SK-N-SH (cell line): ENCODE measurements at regions not wholly inside any gene's neighbourhood (a gene's known extent, or its start where the extent isn't known, plus 50 kb on each side); places are given as distances from the start of the nearest gene placed in this dataset.

Experiments
- EP300 ChIP-seq, 2 experiments: IDR thresholded peaks; 2 replicates each; pipeline versions ENCODE4 v1.4.0 to v1.6.1; 2012; ENCODE audit warnings: borderline replicate concordance in 1 of 2, low read depth in 1 of 2, low read length in 1 of 2
- FOXM1 ChIP-seq: IDR thresholded peaks from 2 replicates; pipeline ENCODE4 v1.4.0; 2012; ENCODE audit warnings: low read depth, mild to moderate bottlenecking
- JUND ChIP-seq: IDR thresholded peaks from 2 replicates; pipeline ENCODE4 v1.4.0; 2012
- POLR2AphosphoS5 ChIP-seq: IDR thresholded peaks from 2 replicates; pipeline ENCODE4 v1.6.1; 2012; ENCODE audit warnings: low read depth, low read length
- RAD21 ChIP-seq: IDR thresholded peaks from 2 replicates; pipeline ENCODE4 v1.6.1; 2012; ENCODE audit warnings: mild to moderate bottlenecking, low read length
- RFX5 ChIP-seq: IDR thresholded peaks from 2 replicates; pipeline ENCODE4 v1.6.1; 2012; ENCODE audit warnings: mild to moderate bottlenecking, improper control_type of control experiment, low read length
- SIN3A ChIP-seq: IDR thresholded peaks from 2 replicates; pipeline ENCODE4 v1.6.1; 2012; ENCODE audit warnings: low read depth, mild to moderate bottlenecking, low read length, moderate library complexity, borderline replicate concordance
- TAF1 ChIP-seq: IDR thresholded peaks from 2 replicates; pipeline ENCODE4 v1.6.1; 2012; ENCODE audit warnings: low read depth, mild to moderate bottlenecking, low read length, moderate library complexity, borderline replicate concordance
- YY1 ChIP-seq: IDR thresholded peaks from 2 replicates; pipeline ENCODE4 v1.4.0; 2012; ENCODE audit warnings: low read depth, mild to moderate bottlenecking
- TF ChIP-seq, protein P1 (sequence below): fragments of 200-600 bp; sonication (generic); IDR thresholded peaks from 2 replicates; pipeline ENCODE4 v1.6.1; 2017; ENCODE audit warnings: antibody characterized with exemption, mild to moderate bottlenecking, moderate library complexity
- TF ChIP-seq, protein P2 (sequence below): fragments of 150-350 bp; IDR thresholded peaks from 2 replicates; pipeline ENCODE4 v1.6.1; 2017; ENCODE audit warnings: antibody characterized with exemption, low read length, low read depth, borderline replicate concordance
- TF ChIP-seq, protein P3 (sequence below): IDR thresholded peaks from 2 replicates; pipeline ENCODE4 v1.6.1; 2012; ENCODE audit warnings: mild to moderate bottlenecking, low read depth, low read length, moderate library complexity
- TF ChIP-seq, protein P4 (sequence below): IDR thresholded peaks from 2 replicates; pipeline ENCODE4 v1.4.0; 2012; ENCODE audit warnings: low read depth

DNA sequence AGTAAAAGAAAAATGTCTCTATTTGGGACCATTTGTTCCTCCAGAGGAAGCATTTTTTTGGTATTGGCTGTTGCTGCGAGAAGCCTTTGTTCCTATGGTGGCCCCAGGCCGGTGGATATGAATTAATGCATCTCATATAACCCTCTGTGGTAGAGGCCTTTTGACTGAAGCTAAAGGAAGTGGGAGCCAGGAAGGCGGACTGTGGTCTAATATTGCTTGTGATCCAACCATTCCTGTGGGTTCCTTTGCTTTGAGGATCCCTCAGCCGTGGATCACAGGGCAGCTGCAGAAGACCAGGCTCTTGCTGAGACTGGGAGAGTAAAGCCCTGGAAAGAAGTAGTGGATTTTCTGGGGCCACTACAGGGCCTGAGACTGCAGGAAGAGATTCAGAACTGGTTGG is 68.3 kb upstream of the NAV2 start:
- TF ChIP-seq, protein P1, sequence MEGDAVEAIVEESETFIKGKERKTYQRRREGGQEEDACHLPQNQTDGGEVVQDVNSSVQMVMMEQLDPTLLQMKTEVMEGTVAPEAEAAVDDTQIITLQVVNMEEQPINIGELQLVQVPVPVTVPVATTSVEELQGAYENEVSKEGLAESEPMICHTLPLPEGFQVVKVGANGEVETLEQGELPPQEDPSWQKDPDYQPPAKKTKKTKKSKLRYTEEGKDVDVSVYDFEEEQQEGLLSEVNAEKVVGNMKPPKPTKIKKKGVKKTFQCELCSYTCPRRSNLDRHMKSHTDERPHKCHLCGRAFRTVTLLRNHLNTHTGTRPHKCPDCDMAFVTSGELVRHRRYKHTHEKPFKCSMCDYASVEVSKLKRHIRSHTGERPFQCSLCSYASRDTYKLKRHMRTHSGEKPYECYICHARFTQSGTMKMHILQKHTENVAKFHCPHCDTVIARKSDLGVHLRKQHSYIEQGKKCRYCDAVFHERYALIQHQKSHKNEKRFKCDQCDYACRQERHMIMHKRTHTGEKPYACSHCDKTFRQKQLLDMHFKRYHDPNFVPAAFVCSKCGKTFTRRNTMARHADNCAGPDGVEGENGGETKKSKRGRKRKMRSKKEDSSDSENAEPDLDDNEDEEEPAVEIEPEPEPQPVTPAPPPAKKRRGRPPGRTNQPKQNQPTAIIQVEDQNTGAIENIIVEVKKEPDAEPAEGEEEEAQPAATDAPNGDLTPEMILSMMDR, result no peak
- TF ChIP-seq SIN3A (no peak), RFX5 (no peak), FOXM1 (no peak), POLR2AphosphoS5 (no peak), RAD21 (no peak), EP300 (IDR thresholded peaks at IDR 0.05; ENCODE audit: borderline replicate concordance in 1 of 2, low read depth in 1 of 2, low read length in 1 of 2) (no peak), YY1 (no peak), JUND (no peak), TAF1 (no peak)
- TF ChIP-seq, protein P2, sequence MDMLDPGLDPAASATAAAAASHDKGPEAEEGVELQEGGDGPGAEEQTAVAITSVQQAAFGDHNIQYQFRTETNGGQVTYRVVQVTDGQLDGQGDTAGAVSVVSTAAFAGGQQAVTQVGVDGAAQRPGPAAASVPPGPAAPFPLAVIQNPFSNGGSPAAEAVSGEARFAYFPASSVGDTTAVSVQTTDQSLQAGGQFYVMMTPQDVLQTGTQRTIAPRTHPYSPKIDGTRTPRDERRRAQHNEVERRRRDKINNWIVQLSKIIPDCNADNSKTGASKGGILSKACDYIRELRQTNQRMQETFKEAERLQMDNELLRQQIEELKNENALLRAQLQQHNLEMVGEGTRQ, result no peak
- TF ChIP-seq, protein P3, sequence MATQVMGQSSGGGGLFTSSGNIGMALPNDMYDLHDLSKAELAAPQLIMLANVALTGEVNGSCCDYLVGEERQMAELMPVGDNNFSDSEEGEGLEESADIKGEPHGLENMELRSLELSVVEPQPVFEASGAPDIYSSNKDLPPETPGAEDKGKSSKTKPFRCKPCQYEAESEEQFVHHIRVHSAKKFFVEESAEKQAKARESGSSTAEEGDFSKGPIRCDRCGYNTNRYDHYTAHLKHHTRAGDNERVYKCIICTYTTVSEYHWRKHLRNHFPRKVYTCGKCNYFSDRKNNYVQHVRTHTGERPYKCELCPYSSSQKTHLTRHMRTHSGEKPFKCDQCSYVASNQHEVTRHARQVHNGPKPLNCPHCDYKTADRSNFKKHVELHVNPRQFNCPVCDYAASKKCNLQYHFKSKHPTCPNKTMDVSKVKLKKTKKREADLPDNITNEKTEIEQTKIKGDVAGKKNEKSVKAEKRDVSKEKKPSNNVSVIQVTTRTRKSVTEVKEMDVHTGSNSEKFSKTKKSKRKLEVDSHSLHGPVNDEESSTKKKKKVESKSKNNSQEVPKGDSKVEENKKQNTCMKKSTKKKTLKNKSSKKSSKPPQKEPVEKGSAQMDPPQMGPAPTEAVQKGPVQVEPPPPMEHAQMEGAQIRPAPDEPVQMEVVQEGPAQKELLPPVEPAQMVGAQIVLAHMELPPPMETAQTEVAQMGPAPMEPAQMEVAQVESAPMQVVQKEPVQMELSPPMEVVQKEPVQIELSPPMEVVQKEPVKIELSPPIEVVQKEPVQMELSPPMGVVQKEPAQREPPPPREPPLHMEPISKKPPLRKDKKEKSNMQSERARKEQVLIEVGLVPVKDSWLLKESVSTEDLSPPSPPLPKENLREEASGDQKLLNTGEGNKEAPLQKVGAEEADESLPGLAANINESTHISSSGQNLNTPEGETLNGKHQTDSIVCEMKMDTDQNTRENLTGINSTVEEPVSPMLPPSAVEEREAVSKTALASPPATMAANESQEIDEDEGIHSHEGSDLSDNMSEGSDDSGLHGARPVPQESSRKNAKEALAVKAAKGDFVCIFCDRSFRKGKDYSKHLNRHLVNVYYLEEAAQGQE, result no peak
- TF ChIP-seq, protein P4, sequence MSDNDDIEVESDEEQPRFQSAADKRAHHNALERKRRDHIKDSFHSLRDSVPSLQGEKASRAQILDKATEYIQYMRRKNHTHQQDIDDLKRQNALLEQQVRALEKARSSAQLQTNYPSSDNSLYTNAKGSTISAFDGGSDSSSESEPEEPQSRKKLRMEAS, result no peak
